H1 (cell line): ENCODE measurements at regions not wholly inside any gene's neighbourhood (a gene's known extent, or its start where the extent isn't known, plus 50 kb on each side); places are given as distances from the start of the nearest gene placed in this dataset.
A peak's percentile ranks its signal among the peaks of the same experiment; 100 is the strongest.

Experiments
- CTCF ChIA-PET: fragments of 300-600 bp; sonication (Branson Sonifier 250); formaldehyde crosslinking; loops from one replicate; lab custom pipeline; 2021; ENCODE audit not compliant: partially characterized antibody; lab: Charles Lee
- POLR2A ChIA-PET: fragments of 300-600 bp; sonication (Branson Sonifier 250); formaldehyde crosslinking; loops from one replicate; lab custom pipeline; 2021; ENCODE audit warnings: inconsistent platforms; ENCODE audit not compliant: partially characterized antibody; lab: Charles Lee
- DNase-seq, 2 experiments: peaks; one replicate each; pipeline versions ENCODE4 v3.0.0 to v3.0.0-alpha.2; 2010 to 2022; ENCODE audit warnings: low spot score in 2 of 2, low read depth in 1 of 2, mixed read lengths in 1 of 2
- FAIRE-seq: peaks from 2 replicates; lab custom pipeline; 2011; peaks lifted over from hg19 to GRCh38; lab: Jason Lieb, UNC
- H2AFZ ChIP-seq: 2 replicates; pipeline ENCODE4 v1.8.1; 2012; ENCODE audit warnings: low read length, inconsistent platforms
- H2AK5ac ChIP-seq: 2 replicates; pipeline ENCODE4 v1.6.1; 2013; ENCODE audit warnings: low read depth, low read length
- H2BK120ac ChIP-seq: replicated peaks from 2 replicates; pipeline ENCODE3; 2013; ENCODE audit warnings: low read depth, low read length, inconsistent platforms
- H2BK12ac ChIP-seq: 2 replicates; pipeline ENCODE4 v1.6.1; 2013; ENCODE audit warnings: low read depth, low read length
- H2BK15ac ChIP-seq: 2 replicates; pipeline ENCODE4 v1.6.1; 2013; ENCODE audit warnings: low read length
- H2BK20ac ChIP-seq: 2 replicates; pipeline ENCODE4 v1.6.1; 2013; ENCODE audit warnings: low read length
- H2BK5ac ChIP-seq: 2 replicates; pipeline ENCODE4 v1.6.1; 2013; ENCODE audit warnings: low read depth, low read length
- H3K14ac ChIP-seq: 2 replicates; pipeline ENCODE4 v1.6.1; 2013; ENCODE audit warnings: inconsistent platforms; ENCODE audit not compliant: insufficient read length
- H3K18ac ChIP-seq: 2 replicates; pipeline ENCODE4 v1.6.1; 2013; ENCODE audit warnings: low read length; ENCODE audit errors: extremely low read depth
- H3K23ac ChIP-seq: 2 replicates; pipeline ENCODE4 v1.6.1; 2013; ENCODE audit warnings: inconsistent platforms; ENCODE audit not compliant: insufficient read length
- H3K23me2 ChIP-seq: 2 replicates; pipeline ENCODE4 v1.6.1; 2013; ENCODE audit warnings: low read depth, low read length
- H3K27ac ChIP-seq: 2 replicates; pipeline ENCODE4 v1.6.1; 2011; ENCODE audit warnings: low read depth, low read length, inconsistent platforms
- H3K27me3 ChIP-seq, 4 experiments: replicated peaks in 1 of 4; 1 replicate in 1 of 4; 2 replicates in 3 of 4; pipeline versions ENCODE4 v1.6.1 to v1.8.1; 2011 to 2013; ENCODE audit warnings: low read length in 3 of 4, mild to moderate bottlenecking in 3 of 4, inconsistent platforms in 2 of 4, mixed read lengths in 2 of 4, moderate library complexity in 1 of 4; ENCODE audit not compliant: control insufficient read depth in 3 of 4, insufficient read depth in 3 of 4; ENCODE audit errors: extremely low read depth in 1 of 4
- H3K36me3 ChIP-seq, 4 experiments: 2 replicates each; pipeline versions ENCODE4 v1.6.1 to v1.8.1; 2011 to 2013; ENCODE audit warnings: mild to moderate bottlenecking in 4 of 4, low read length in 3 of 4, moderate library complexity in 2 of 4, control low read depth in 1 of 4, inconsistent platforms in 1 of 4; ENCODE audit not compliant: insufficient read depth in 4 of 4, control insufficient read depth in 2 of 4
- H3K4ac ChIP-seq: replicated peaks from 2 replicates; pipeline ENCODE3; 2013; ENCODE audit warnings: low read length, low read depth, mixed read lengths, inconsistent platforms; ENCODE audit not compliant: insufficient read length
- H3K4me1 ChIP-seq, 4 experiments: replicated peaks in 1 of 4; 1 replicate in 1 of 4; 2 replicates in 3 of 4; pipeline versions ENCODE4 v1.6.1 to v1.8.1; 2011 to 2013; ENCODE audit warnings: low read length in 3 of 4, inconsistent platforms in 2 of 4, mixed read lengths in 1 of 4; ENCODE audit not compliant: insufficient read depth in 4 of 4, control insufficient read depth in 3 of 4
- H3K4me2 ChIP-seq, 2 experiments: 2 replicates each; pipeline versions ENCODE4 v1.6.1 to v1.8.1; 2011 to 2013; ENCODE audit warnings: low read depth in 2 of 2, low read length in 2 of 2, control low read depth in 1 of 2, inconsistent platforms in 1 of 2, mild to moderate bottlenecking in 1 of 2; ENCODE audit not compliant: insufficient read depth in 1 of 2
- H3K4me3 ChIP-seq, 4 experiments: fragments of 200-600, 300-600 bp in 1 of 4; sonication (generic), shearing (Covaris generic), sonication (Bioruptor Twin) in 1 of 4; 2 replicates each; pipeline versions ENCODE4 v1.5.1 to v1.8.1; 2011 to 2016; ENCODE audit warnings: low read length in 4 of 4, low read depth in 3 of 4, control low read depth in 2 of 4, inconsistent platforms in 2 of 4, mild to moderate bottlenecking in 2 of 4, mixed read lengths in 1 of 4, moderate library complexity in 1 of 4; ENCODE audit not compliant: insufficient read depth in 2 of 4; ENCODE audit errors: extremely low read depth in 1 of 4
- H3K56ac ChIP-seq: replicated peaks from 2 replicates; pipeline ENCODE3; 2013; ENCODE audit warnings: low read depth, mild to moderate bottlenecking, mixed read lengths, low read length, inconsistent platforms; ENCODE audit not compliant: insufficient read length
- H3K79me1 ChIP-seq: 2 replicates; pipeline ENCODE4 v1.6.1; 2013; ENCODE audit warnings: low read depth, low read length, control low read depth
- H3K79me2 ChIP-seq, 2 experiments: 2 replicates each; pipeline versions ENCODE4 v1.6.1 to v1.8.1; 2012 to 2013; ENCODE audit warnings: low read length in 2 of 2, mild to moderate bottlenecking in 2 of 2, inconsistent platforms in 1 of 2; ENCODE audit not compliant: insufficient read depth in 2 of 2, control insufficient read depth in 1 of 2
- H3K9ac ChIP-seq, 4 experiments: replicated peaks in 1 of 4; 1 replicate in 1 of 4; 2 replicates in 3 of 4; pipeline versions ENCODE4 v1.6.1 to v1.8.1; 2011 to 2013; ENCODE audit warnings: low read depth in 3 of 4, low read length in 3 of 4, control low read depth in 2 of 4, mild to moderate bottlenecking in 2 of 4, moderate library complexity in 2 of 4, inconsistent platforms in 1 of 4; ENCODE audit errors: extremely low read depth in 1 of 4
- H3K9me3 ChIP-seq, 2 experiments: 2 replicates each; pipeline versions ENCODE4 v1.6.1 to v1.8.1; 2012 to 2013; ENCODE audit warnings: mild to moderate bottlenecking in 2 of 2, moderate library complexity in 2 of 2, control low read depth in 1 of 2, inconsistent platforms in 1 of 2, low read depth in 1 of 2, low read length in 1 of 2, mixed read lengths in 1 of 2; ENCODE audit not compliant: insufficient read depth in 2 of 2
- H4K20me1 ChIP-seq, 2 experiments: replicated peaks in 1 of 2; 2 replicates each; pipeline versions ENCODE3 to v1.8.1; 2011 to 2013; ENCODE audit warnings: inconsistent platforms in 2 of 2, low read length in 2 of 2, mild to moderate bottlenecking in 1 of 2; ENCODE audit not compliant: insufficient read depth in 2 of 2, control insufficient read depth in 1 of 2
- H4K5ac ChIP-seq: 2 replicates; pipeline ENCODE4 v1.6.1; 2013; ENCODE audit warnings: low read length, low read depth, mixed read lengths, inconsistent platforms; ENCODE audit not compliant: insufficient read length
- H4K8ac ChIP-seq: 2 replicates; pipeline ENCODE4 v1.8.0; 2013; ENCODE audit warnings: mild to moderate bottlenecking, moderate library complexity, low read length, inconsistent platforms; ENCODE audit not compliant: insufficient read depth; ENCODE audit errors: extremely low read depth
- H4K91ac ChIP-seq: replicated peaks from 2 replicates; pipeline ENCODE3; 2013; ENCODE audit warnings: low read length, mixed read lengths, inconsistent platforms; ENCODE audit not compliant: insufficient read length
- BRCA1 ChIP-seq: IDR thresholded peaks from 2 replicates; pipeline ENCODE4 v1.6.1; 2012; ENCODE audit warnings: low read depth, low read length, improper control_type of control experiment
- CBX8 ChIP-seq: fragments of 300-800, 300-1000 bp; sonication (generic); IDR thresholded peaks from 2 replicates; pipeline ENCODE4 v1.7.1; 2016; ENCODE audit warnings: low read depth, low read length, borderline replicate concordance
- CREB1 ChIP-seq: IDR thresholded peaks from 2 replicates; pipeline ENCODE4 v1.6.1; 2012; ENCODE audit warnings: inconsistent platforms
- CTBP2 ChIP-seq: IDR thresholded peaks from 2 replicates; pipeline ENCODE4 v1.7.0; 2011; ENCODE audit warnings: borderline replicate concordance, mild to moderate bottlenecking, moderate library complexity, mixed read lengths, low read length; ENCODE audit not compliant: insufficient read depth, insufficient read length
- EZH2 ChIP-seq: fragments of 200-600 bp; sonication (generic); IDR thresholded peaks from 2 replicates; pipeline ENCODE4 v1.7.1; 2012; ENCODE audit warnings: low read depth, mild to moderate bottlenecking, moderate library complexity, low read length, inconsistent platforms; ENCODE audit not compliant: severe bottlenecking
- GTF2F1 ChIP-seq: IDR thresholded peaks from 2 replicates; pipeline ENCODE4 v1.6.1; 2012; ENCODE audit warnings: low read depth, low read length, improper control_type of control experiment, borderline replicate concordance
- KDM4A ChIP-seq: IDR thresholded peaks from one replicate; pipeline ENCODE4 v1.7.1; 2012; ENCODE audit warnings: low read depth, mild to moderate bottlenecking, moderate library complexity, low read length, inconsistent platforms; ENCODE audit not compliant: severe bottlenecking
- NANOG ChIP-seq: IDR thresholded peaks from 2 replicates; pipeline ENCODE4 v1.6.1; 2011; ENCODE audit warnings: low read length, low read depth, mild to moderate bottlenecking, inconsistent platforms; ENCODE audit not compliant: insufficient read depth, poor library complexity, severe bottlenecking
- POLR2A ChIP-seq, 2 experiments: IDR thresholded peaks; 1 replicate in 1 of 2; 2 replicates in 1 of 2; pipeline ENCODE4 v1.6.1; 2011; ENCODE audit warnings: low read depth in 2 of 2, low read length in 2 of 2, mild to moderate bottlenecking in 2 of 2; ENCODE audit errors: control extremely low read depth in 1 of 2
- POLR2AphosphoS5 ChIP-seq: IDR thresholded peaks from 2 replicates; pipeline ENCODE4 v1.6.1; 2011; ENCODE audit warnings: low read depth, low read length
- RAD21 ChIP-seq, 2 experiments: IDR thresholded peaks in 1 of 2; conservative IDR thresholded peaks in 1 of 2; 2 replicates each; pipeline ENCODE4 v1.6.1; 2011; ENCODE audit warnings: low read depth in 2 of 2, low read length in 2 of 2, improper control_type of control experiment in 1 of 2, inconsistent platforms in 1 of 2, mild to moderate bottlenecking in 1 of 2, moderate library complexity in 1 of 2
- RNF2 ChIP-seq: fragments of 200-900, 300-1000 bp; sonication (generic); IDR thresholded peaks from 2 replicates; pipeline ENCODE4 v1.7.1; 2016; ENCODE audit warnings: borderline replicate concordance, low read depth, mild to moderate bottlenecking, antibody characterized with exemption, low read length; ENCODE audit not compliant: poor library complexity, severe bottlenecking; ENCODE audit errors: missing control alignments
- TAF7 ChIP-seq: optimal IDR thresholded peaks from 2 replicates; pipeline ENCODE3; 2011; ENCODE audit warnings: low read depth, mild to moderate bottlenecking, inconsistent platforms, low read length, moderate library complexity, borderline replicate concordance
- ZNF274 ChIP-seq: IDR thresholded peaks from 2 replicates; pipeline ENCODE4 v1.7.0; 2012; ENCODE audit warnings: low read length, borderline replicate concordance; ENCODE audit errors: extremely low read depth
- WGBS, 2 experiments: shearing (Covaris generic) in 1 of 2; methylation state at CpG; one replicate each; pipeline versions ENCODE4 v1.1.6 to v1.1.7; 2013 to 2015; ENCODE audit warnings: low lambda C conversion rate in 2 of 2, mixed read lengths in 2 of 2, inconsistent platforms in 1 of 2, low coverage in 1 of 2, missing lambda C conversion rate in 1 of 2; ENCODE audit not compliant: insufficient replicate concordance in 2 of 2, insufficient coverage in 1 of 2, insufficient read length in 1 of 2; ENCODE audit errors: extremely low coverage in 1 of 2, missing lambda C conversion rate in 1 of 2; 5-methylcytosine and 5-hydroxymethylcytosine counted together

DNA sequence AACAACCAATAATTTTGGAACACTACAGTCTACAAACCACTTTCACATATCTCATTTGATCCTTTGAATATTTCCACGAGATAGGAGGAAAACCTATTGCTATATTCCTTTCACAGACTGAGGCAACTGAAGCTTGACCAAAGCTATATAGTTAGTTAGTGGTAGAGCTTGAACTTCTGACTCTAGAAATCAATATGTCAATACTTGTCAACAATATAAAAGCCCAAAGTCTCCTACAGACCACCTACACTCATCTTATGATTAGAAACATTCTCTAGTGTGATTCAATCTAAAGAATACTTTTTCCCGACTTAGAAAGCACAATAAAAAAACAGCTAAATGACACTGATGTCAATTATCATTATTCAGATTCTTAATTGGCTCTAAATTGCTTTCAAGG is 139.4 kb downstream of the RPS29 start:
- no peaks in the 10 kb centered on the region for H3K79me2 ChIP-seq
- H3K27ac ChIP-seq = no peak overlapping the region
- FAIRE-seq (no peak), DNase-seq (no peak)
- no peaks in the 10 kb centered on the region for H3K23me2 ChIP-seq
- WGBS, 2 experiments = 89% methylated on average over 2 of the region's 2 CpGs; no CpG with 5 or more reads in 1 of the 2 experiments
- H3K4me1 ChIP-seq = peaks cover 0 to 12% (median 0%) of the 10 kb centered on the region in 4 experiments; a peak in 1 of 7 replicates
- H3K56ac ChIP-seq = no peak overlapping the region
- H2BK20ac ChIP-seq = no peak overlapping the region
- no peaks in the 10 kb centered on the region for H4K20me1 ChIP-seq
- no peak overlapping the region for H3K4ac ChIP-seq
- H3K9ac ChIP-seq = no peak overlapping the region
- peak overlapping the region; percentile 13; the same call in 1 of the 2 replicates for H2AFZ ChIP-seq
- H3K9me3 ChIP-seq = peaks cover 0 to 3% of the 10 kb centered on the region in 2 experiments; a peak in 2 of 4 replicates
- H2BK120ac ChIP-seq = no peak overlapping the region
- H3K79me1 ChIP-seq = no peaks in the 10 kb centered on the region
- no peak overlapping the region for H3K23ac ChIP-seq
- no peak overlapping the region for H3K14ac ChIP-seq
- ChIA-PET POLR2A (no interaction called here), CTCF (interaction anchor here (1.1 to 3.3 kb wide), 4 partner anchors 8 to 104 kb away, joined by 4 to 30 read pairs (median 6); no protein-coding TSS in a partner anchor)
- no peaks in the 10 kb centered on the region for H3K27me3 ChIP-seq
- no peak overlapping the region for H2AK5ac ChIP-seq
- no peak overlapping the region for H2BK15ac ChIP-seq
- no peaks in the 10 kb centered on the region for H3K36me3 ChIP-seq
- no peak overlapping the region for H4K91ac ChIP-seq
- H3K4me3 ChIP-seq = no peak overlapping the region
- H2BK5ac ChIP-seq = no peak overlapping the region
- H3K18ac ChIP-seq = no peak overlapping the region
- no peak overlapping the region for H4K5ac ChIP-seq
- no peak overlapping the region for H3K4me2 ChIP-seq
- H2BK12ac ChIP-seq = no peak overlapping the region
- no peak overlapping the region for H4K8ac ChIP-seq
- no peak for TF ChIP-seq KDM4A
- no peak for TF ChIP-seq RNF2
- no peak for TF ChIP-seq NANOG
- TF ChIP-seq POLR2AphosphoS5 = no peak
- no peak for TF ChIP-seq BRCA1
- TF ChIP-seq CTBP2 = no peak
- no peak for TF ChIP-seq CREB1
- no peak for TF ChIP-seq GTF2F1
- TF ChIP-seq TAF7 = no peak
- no peak for TF ChIP-seq POLR2A (IDR thresholded peaks at IDR 0.05; ENCODE audit: control extremely low read depth in 1 of 2, low read depth in 2 of 2, low read length in 2 of 2)
- TF ChIP-seq EZH2 = no peak
- no peak for TF ChIP-seq ZNF274
- no peak for TF ChIP-seq CBX8
- no peak for TF ChIP-seq RAD21 (IDR thresholded peaks at IDR 0.05 in 1 of 2, conservative IDR thresholded peaks at IDR 0.05 in 1 of 2; ENCODE audit: low read depth in 2 of 2, low read length in 2 of 2)
